Naive thymus-derived CD8-positive, alpha-beta T cell (primary cell): ENCODE measurements at regions not wholly inside any gene's neighbourhood (a gene's known extent, or its start where the extent isn't known, plus 50 kb on each side); places are given as distances from the start of the nearest gene placed in this dataset.

Experiments
- ATAC-seq, 2 donors: fragments of 150-1000 bp; cut with Tn5 transposase in 1 of 2; sonication (Bioruptor Pico), chemical (Tn5 transposase) in 1 of 2; 1 replicate in 1 of 2; 2 replicates in 1 of 2; pipeline ENCODE4 v1.10.0; 2021; ENCODE audit warnings: mild to moderate bottlenecking in 2 of 2, moderate library complexity in 2 of 2
- POLR2A ChIA-PET: fragments of 350-600 bp; sonication (Branson Sonifier 250); formaldehyde crosslinking; loops from one replicate; lab custom pipeline; 2021; ENCODE audit warnings: antibody characterized with exemption; lab: Charles Lee
- DNase-seq, 10 donors: peaks; one replicate each; pipeline versions ENCODE4 v3.0.0 to v3.0.0-alpha.2; 2020 to 2022
- H3K27ac Mint-ChIP-seq, 10 donors: one replicate each; pipeline ENCODE4 v1.8.0; 2020 to 2022; ENCODE audit warnings: mild to moderate bottlenecking in 10 of 10, mixed read lengths in 10 of 10, moderate library complexity in 4 of 10, inconsistent platforms in 1 of 10
- H3K27me3 Mint-ChIP-seq, 5 donors: one replicate each; pipeline ENCODE4 v1.8.0; 2021 to 2022; ENCODE audit warnings: mixed read lengths in 5 of 5
- H3K36me3 Mint-ChIP-seq, 3 donors: one replicate each; pipeline ENCODE4 v1.8.0; 2020 to 2022; ENCODE audit warnings: mixed read lengths in 3 of 3, mild to moderate bottlenecking in 2 of 3, inconsistent platforms in 1 of 3
- H3K4me1 Mint-ChIP-seq, 4 donors: one replicate each; pipeline ENCODE4 v1.8.0; 2021 to 2022; ENCODE audit warnings: mixed read lengths in 4 of 4
- H3K4me3 Mint-ChIP-seq, 10 donors: one replicate each; pipeline ENCODE4 v1.8.0; 2020 to 2022; ENCODE audit warnings: mild to moderate bottlenecking in 10 of 10, mixed read lengths in 10 of 10, moderate library complexity in 6 of 10, inconsistent platforms in 1 of 10
- H3K9me3 Mint-ChIP-seq, 9 donors: one replicate each; pipeline ENCODE4 v1.8.0; 2020 to 2022; ENCODE audit warnings: mixed read lengths in 9 of 9, mild to moderate bottlenecking in 3 of 9, inconsistent platforms in 1 of 9, moderate library complexity in 1 of 9

GRCh38 chr4:81981218-81981617 is 392.6 kb downstream of the HNRNPD start:
- H3K27me3 Mint-ChIP-seq: peaks cover 0 to 4% (median 3%) of the 10 kb centered on the region in 5 donors
- H3K27ac Mint-ChIP-seq: no peak overlapping the region
- POLR2A ChIA-PET: no interaction called here
- DNase-seq: no peak
- H3K4me1 Mint-ChIP-seq: peaks cover 2 to 16% (median 10%) of the 10 kb centered on the region in 4 donors
- no peaks in the 10 kb centered on the region for H3K9me3 Mint-ChIP-seq
- no peaks in the 10 kb centered on the region for H3K36me3 Mint-ChIP-seq
- ATAC-seq: no peak
- no peak overlapping the region for H3K4me3 Mint-ChIP-seq

GRCh38 chr4:81974523-81974922 is 399.3 kb downstream of the HNRNPD start:
- Mint-ChIP-seq H3K4me3 (no peak overlapping the region), H3K9me3 (no peaks in the 10 kb centered on the region), H3K4me1 (peaks cover 9 to 37% (median 19%) of the 10 kb centered on the region in 4 donors), H3K27ac (no peak overlapping the region), H3K36me3 (no peaks in the 10 kb centered on the region), H3K27me3 (peaks cover 0 to 4% (median 0%) of the 10 kb centered on the region in 5 donors)
- DNase-seq: no peak
- no peak for ATAC-seq
- POLR2A ChIA-PET: no interaction called here

- no peak for ATAC-seq
- Mint-ChIP-seq H3K9me3 (no peaks in the 10 kb centered on the region), H3K36me3 (no peaks in the 10 kb centered on the region), H3K27ac (no peak overlapping the region), H3K4me1 (peaks cover 3 to 27% (median 13%) of the 10 kb centered on the region in 4 donors), H3K27me3 (peaks cover 0 to 4% (median 0%) of the 10 kb centered on the region in 5 donors), H3K4me3 (no peak overlapping the region)
- POLR2A ChIA-PET: no interaction called here
- DNase-seq: no peak
Observed at GRCh38 chr4:81971637-81972381, 402.0 kb downstream of the HNRNPD start.

- Mint-ChIP-seq H3K36me3 (no peaks in the 10 kb centered on the region), H3K4me1 (peaks cover 4 to 23% (median 12%) of the 10 kb centered on the region in 4 donors), H3K4me3 (no peak overlapping the region), H3K27me3 (peaks cover 0 to 4% (median 0%) of the 10 kb centered on the region in 5 donors), H3K27ac (no peak overlapping the region), H3K9me3 (no peaks in the 10 kb centered on the region)
- DNase-seq (no peak), ATAC-seq (no peak)
- POLR2A ChIA-PET: no interaction called here
Observed at GRCh38 chr4:81971061-81971460, 402.7 kb downstream of the HNRNPD start.

GRCh38 chr4:81970454-81970853 is 403.3 kb downstream of the HNRNPD start:
- DNase-seq: no peak
- Mint-ChIP-seq H3K4me3 (no peak overlapping the region), H3K9me3 (no peaks in the 10 kb centered on the region), H3K27ac (no peak overlapping the region), H3K4me1 (peaks cover 10 to 29% (median 17%) of the 10 kb centered on the region in 4 donors), H3K36me3 (no peaks in the 10 kb centered on the region), H3K27me3 (peaks cover 0 to 4% (median 1%) of the 10 kb centered on the region in 5 donors)
- POLR2A ChIA-PET: no interaction called here
- no peak for ATAC-seq

GRCh38 chr4:81966676-81967075 is 407.1 kb downstream of the HNRNPD start:
- POLR2A ChIA-PET: no interaction called here
- Mint-ChIP-seq H3K4me3 (no peak overlapping the region), H3K9me3 (no peaks in the 10 kb centered on the region), H3K4me1 (peaks cover 3 to 14% (median 10%) of the 10 kb centered on the region in 4 donors), H3K27ac (no peak overlapping the region), H3K27me3 (peaks cover 0 to 4% (median 0%) of the 10 kb centered on the region in 5 donors), H3K36me3 (no peaks in the 10 kb centered on the region)
- DNase-seq (no peak), ATAC-seq (no peak)

- POLR2A ChIA-PET: no interaction called here
- Mint-ChIP-seq H3K36me3 (no peaks in the 10 kb centered on the region), H3K4me1 (peaks cover 3 to 12% (median 9%) of the 10 kb centered on the region in 4 donors), H3K9me3 (no peaks in the 10 kb centered on the region), H3K4me3 (no peak overlapping the region), H3K27ac (peak overlapping the region in 1 of 10 donors; percentile 74), H3K27me3 (peaks cover 0 to 4% (median 0%) of the 10 kb centered on the region in 5 donors)
- ATAC-seq: no peak
- DNase-seq: no peak
Observed at GRCh38 chr4:81965911-81966310, 407.9 kb downstream of the HNRNPD start.

- Mint-ChIP-seq H3K4me3 (no peak overlapping the region), H3K4me1 (peaks cover 3 to 12% (median 9%) of the 10 kb centered on the region in 4 donors), H3K9me3 (no peaks in the 10 kb centered on the region), H3K27me3 (peaks cover 0 to 4% (median 0%) of the 10 kb centered on the region in 5 donors), H3K36me3 (no peaks in the 10 kb centered on the region), H3K27ac (no peak overlapping the region)
- POLR2A ChIA-PET: no interaction called here
- ATAC-seq: no peak
- no peak for DNase-seq
Observed at GRCh38 chr4:81965454-81965853, 408.3 kb downstream of the HNRNPD start.

- H3K27ac Mint-ChIP-seq: no peak overlapping the region
- peaks cover 3 to 12% (median 9%) of the 10 kb centered on the region in 4 donors for H3K4me1 Mint-ChIP-seq
- POLR2A ChIA-PET: no interaction called here
- no peak for ATAC-seq
- H3K4me3 Mint-ChIP-seq: no peak overlapping the region
- peaks cover 0 to 8% (median 4%) of the 10 kb centered on the region in 5 donors for H3K27me3 Mint-ChIP-seq
- no peak for DNase-seq
- no peaks in the 10 kb centered on the region for H3K9me3 Mint-ChIP-seq
- H3K36me3 Mint-ChIP-seq: no peaks in the 10 kb centered on the region
Observed at GRCh38 chr4:81963763-81964020, 410.1 kb downstream of the HNRNPD start.

GRCh38 chr4:81963015-81963762 is 410.6 kb downstream of the HNRNPD start:
- H3K4me1 Mint-ChIP-seq: peaks cover 3 to 12% (median 9%) of the 10 kb centered on the region in 4 donors
- H3K27ac Mint-ChIP-seq: no peak overlapping the region
- H3K27me3 Mint-ChIP-seq: peaks cover 0 to 8% (median 4%) of the 10 kb centered on the region in 5 donors
- no peak overlapping the region for H3K4me3 Mint-ChIP-seq
- no peaks in the 10 kb centered on the region for H3K9me3 Mint-ChIP-seq
- ATAC-seq (no peak), DNase-seq (no peak)
- POLR2A ChIA-PET: no interaction called here
- H3K36me3 Mint-ChIP-seq: no peaks in the 10 kb centered on the region

- Mint-ChIP-seq H3K27ac (no peak overlapping the region), H3K27me3 (peaks cover 0 to 8% (median 3%) of the 10 kb centered on the region in 5 donors), H3K9me3 (no peaks in the 10 kb centered on the region), H3K4me1 (peaks cover 2 to 9% (median 7%) of the 10 kb centered on the region in 4 donors), H3K4me3 (no peak overlapping the region), H3K36me3 (no peaks in the 10 kb centered on the region)
- ATAC-seq (no peak), DNase-seq (no peak)
- POLR2A ChIA-PET: no interaction called here
Observed at GRCh38 chr4:81960961-81961360, 412.8 kb downstream of the HNRNPD start.

- ATAC-seq (no peak), DNase-seq (no peak)
- H3K4me3 Mint-ChIP-seq: no peak overlapping the region
- peaks cover 1 to 8% (median 6%) of the 10 kb centered on the region in 5 donors for H3K27me3 Mint-ChIP-seq
- POLR2A ChIA-PET: no interaction called here
- H3K9me3 Mint-ChIP-seq: no peaks in the 10 kb centered on the region
- H3K27ac Mint-ChIP-seq: no peak overlapping the region
- H3K4me1 Mint-ChIP-seq: no peaks in the 10 kb centered on the region
- H3K36me3 Mint-ChIP-seq: no peaks in the 10 kb centered on the region
Observed at GRCh38 chr4:81954271-81954670, 419.5 kb downstream of the HNRNPD start.

GRCh38 chr4:81951891-81952455 is 421.8 kb downstream of the HNRNPD start:
- Mint-ChIP-seq H3K4me1 (no peaks in the 10 kb centered on the region), H3K9me3 (no peaks in the 10 kb centered on the region), H3K27me3 (peaks cover 4 to 14% (median 10%) of the 10 kb centered on the region in 5 donors), H3K4me3 (no peak overlapping the region), H3K27ac (no peak overlapping the region), H3K36me3 (no peaks in the 10 kb centered on the region)
- POLR2A ChIA-PET: interaction anchor here (0.6 kb wide), 1 partner anchor 28 kb away, joined by 7 read pairs; no protein-coding TSS in a partner anchor
- DNase-seq (no peak), ATAC-seq (no peak)
